ENCODE measurements at regions not wholly inside any gene's neighbourhood (a gene's known extent, or its start where the extent isn't known, plus 50 kb on each side); places are given as distances from the start of the nearest gene placed in this dataset.

DNA sequence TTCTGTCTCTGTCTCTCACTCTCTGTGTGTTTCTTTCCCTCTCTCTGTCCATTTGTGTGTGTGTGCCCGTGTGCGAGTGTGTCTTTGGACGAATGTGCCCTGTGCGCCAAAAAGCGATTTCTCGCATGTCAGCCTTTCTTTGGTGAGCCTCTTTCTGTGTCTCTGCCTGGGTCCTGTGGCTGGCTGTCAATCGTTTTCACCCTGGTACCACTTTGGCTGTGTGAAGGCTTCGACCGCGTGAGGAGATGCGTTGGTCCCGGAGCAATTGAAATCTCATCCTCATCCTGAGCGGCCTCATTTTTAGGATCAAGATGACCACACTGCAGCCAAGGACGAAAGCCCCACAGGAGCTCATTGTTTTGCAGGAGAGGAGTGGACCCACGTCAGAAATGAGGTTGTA is 288.9 kb upstream of the ZNF337 start:
- TF ChIP-seq, protein P1, sequence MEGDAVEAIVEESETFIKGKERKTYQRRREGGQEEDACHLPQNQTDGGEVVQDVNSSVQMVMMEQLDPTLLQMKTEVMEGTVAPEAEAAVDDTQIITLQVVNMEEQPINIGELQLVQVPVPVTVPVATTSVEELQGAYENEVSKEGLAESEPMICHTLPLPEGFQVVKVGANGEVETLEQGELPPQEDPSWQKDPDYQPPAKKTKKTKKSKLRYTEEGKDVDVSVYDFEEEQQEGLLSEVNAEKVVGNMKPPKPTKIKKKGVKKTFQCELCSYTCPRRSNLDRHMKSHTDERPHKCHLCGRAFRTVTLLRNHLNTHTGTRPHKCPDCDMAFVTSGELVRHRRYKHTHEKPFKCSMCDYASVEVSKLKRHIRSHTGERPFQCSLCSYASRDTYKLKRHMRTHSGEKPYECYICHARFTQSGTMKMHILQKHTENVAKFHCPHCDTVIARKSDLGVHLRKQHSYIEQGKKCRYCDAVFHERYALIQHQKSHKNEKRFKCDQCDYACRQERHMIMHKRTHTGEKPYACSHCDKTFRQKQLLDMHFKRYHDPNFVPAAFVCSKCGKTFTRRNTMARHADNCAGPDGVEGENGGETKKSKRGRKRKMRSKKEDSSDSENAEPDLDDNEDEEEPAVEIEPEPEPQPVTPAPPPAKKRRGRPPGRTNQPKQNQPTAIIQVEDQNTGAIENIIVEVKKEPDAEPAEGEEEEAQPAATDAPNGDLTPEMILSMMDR (conservative IDR thresholded peaks at IDR 0.05; ENCODE audit: low read depth, low read length) = no peak
- TF ChIP-seq EZH2 (IDR thresholded peaks at IDR 0.05; ENCODE audit: borderline replicate concordance, low read depth, low read length, poor library complexity, severe bottlenecking) = no peak
